ENCODE measurements at regions not wholly inside any gene's neighbourhood (a gene's known extent, or its start where the extent isn't known, plus 50 kb on each side); places are given as distances from the start of the nearest gene placed in this dataset.

GRCh38 chrX:125378205-125378604 is 58.5 kb downstream of the TEX13C start:
- H3K27ac Mint-ChIP-seq (ENCODE audit: unreplicated experiment) = no peak overlapping the region
- no peaks in the 10 kb centered on the region for H3K4me1 Mint-ChIP-seq (ENCODE audit: low read depth, unreplicated experiment)
- TF ChIP-seq, protein P1, sequence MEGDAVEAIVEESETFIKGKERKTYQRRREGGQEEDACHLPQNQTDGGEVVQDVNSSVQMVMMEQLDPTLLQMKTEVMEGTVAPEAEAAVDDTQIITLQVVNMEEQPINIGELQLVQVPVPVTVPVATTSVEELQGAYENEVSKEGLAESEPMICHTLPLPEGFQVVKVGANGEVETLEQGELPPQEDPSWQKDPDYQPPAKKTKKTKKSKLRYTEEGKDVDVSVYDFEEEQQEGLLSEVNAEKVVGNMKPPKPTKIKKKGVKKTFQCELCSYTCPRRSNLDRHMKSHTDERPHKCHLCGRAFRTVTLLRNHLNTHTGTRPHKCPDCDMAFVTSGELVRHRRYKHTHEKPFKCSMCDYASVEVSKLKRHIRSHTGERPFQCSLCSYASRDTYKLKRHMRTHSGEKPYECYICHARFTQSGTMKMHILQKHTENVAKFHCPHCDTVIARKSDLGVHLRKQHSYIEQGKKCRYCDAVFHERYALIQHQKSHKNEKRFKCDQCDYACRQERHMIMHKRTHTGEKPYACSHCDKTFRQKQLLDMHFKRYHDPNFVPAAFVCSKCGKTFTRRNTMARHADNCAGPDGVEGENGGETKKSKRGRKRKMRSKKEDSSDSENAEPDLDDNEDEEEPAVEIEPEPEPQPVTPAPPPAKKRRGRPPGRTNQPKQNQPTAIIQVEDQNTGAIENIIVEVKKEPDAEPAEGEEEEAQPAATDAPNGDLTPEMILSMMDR (IDR thresholded peaks at IDR 0.05; ENCODE audit: unreplicated experiment) = no peak
- H3K36me3 Mint-ChIP-seq (ENCODE audit: insufficient read depth, unreplicated experiment) = no peaks in the 10 kb centered on the region
- H3K4me3 Mint-ChIP-seq (ENCODE audit: low read depth, unreplicated experiment) = no peak overlapping the region
- DNase-seq = no peak
- peaks cover 7% of the 10 kb centered on the region for H3K9me3 Mint-ChIP-seq (ENCODE audit: low read depth, unreplicated experiment)
- H3K27me3 Mint-ChIP-seq (ENCODE audit: unreplicated experiment) = no peaks in the 10 kb centered on the region
- CTCF ChIA-PET = no interaction called here
- BruUV-seq (replicated peaks) = no TSS peak
- intact Hi-C loops (cut with micrococcal nuclease; ENCODE audit: unreplicated experiment) = no loop called here

GRCh38 chrX:125378770-125379169 is 59.1 kb downstream of the TEX13C start:
- TF ChIP-seq, protein P1 (IDR thresholded peaks at IDR 0.05; ENCODE audit: unreplicated experiment) = no peak
- intact Hi-C loops (cut with micrococcal nuclease; ENCODE audit: unreplicated experiment) = no loop called here
- Mint-ChIP-seq H3K4me3 (ENCODE audit: low read depth, unreplicated experiment) (no peak overlapping the region), H3K27me3 (ENCODE audit: unreplicated experiment) (no peaks in the 10 kb centered on the region), H3K9me3 (ENCODE audit: low read depth, unreplicated experiment) (peaks cover 7% of the 10 kb centered on the region), H3K36me3 (ENCODE audit: insufficient read depth, unreplicated experiment) (no peaks in the 10 kb centered on the region), H3K4me1 (ENCODE audit: low read depth, unreplicated experiment) (no peaks in the 10 kb centered on the region), H3K27ac (ENCODE audit: unreplicated experiment) (no peak overlapping the region)
- no peak for DNase-seq
- CTCF ChIA-PET = no interaction called here
- BruUV-seq (replicated peaks) = no TSS peak

DNA sequence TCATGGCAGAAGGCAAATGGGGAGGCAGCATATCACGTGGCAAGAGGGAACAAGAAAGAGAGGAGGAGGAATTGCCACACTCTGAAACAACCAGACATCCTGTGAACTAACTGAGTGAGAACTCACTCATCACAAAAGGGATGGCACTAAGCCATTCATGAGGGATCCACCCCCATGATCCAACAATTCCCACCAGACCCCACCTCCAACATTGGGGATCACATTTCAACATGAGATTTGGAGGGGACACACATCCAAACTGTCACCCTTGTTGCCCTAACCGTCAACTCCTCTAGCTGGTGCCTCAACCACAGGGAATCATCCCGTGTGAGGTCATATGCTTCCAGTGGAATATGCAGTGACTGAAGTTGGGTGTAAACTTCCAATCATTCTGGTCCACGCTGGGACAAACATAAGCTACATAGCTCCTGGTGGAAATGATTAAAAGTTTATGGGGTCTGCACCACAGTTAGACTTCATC is 62.5 kb downstream of the TEX13C start:
- TF ChIP-seq, protein P1 (IDR thresholded peaks at IDR 0.05; ENCODE audit: unreplicated experiment) = no peak
- intact Hi-C loops (cut with micrococcal nuclease; ENCODE audit: unreplicated experiment) = no loop called here
- Mint-ChIP-seq H3K9me3 (ENCODE audit: low read depth, unreplicated experiment) (peaks cover 3% of the 10 kb centered on the region), H3K4me3 (ENCODE audit: low read depth, unreplicated experiment) (no peak overlapping the region), H3K36me3 (ENCODE audit: insufficient read depth, unreplicated experiment) (no peaks in the 10 kb centered on the region), H3K27me3 (ENCODE audit: unreplicated experiment) (no peaks in the 10 kb centered on the region), H3K27ac (ENCODE audit: unreplicated experiment) (no peak overlapping the region), H3K4me1 (ENCODE audit: low read depth, unreplicated experiment) (no peaks in the 10 kb centered on the region)
- BruUV-seq (replicated peaks) = no TSS peak
- CTCF ChIA-PET = no interaction called here
- DNase-seq = no peak

DNA sequence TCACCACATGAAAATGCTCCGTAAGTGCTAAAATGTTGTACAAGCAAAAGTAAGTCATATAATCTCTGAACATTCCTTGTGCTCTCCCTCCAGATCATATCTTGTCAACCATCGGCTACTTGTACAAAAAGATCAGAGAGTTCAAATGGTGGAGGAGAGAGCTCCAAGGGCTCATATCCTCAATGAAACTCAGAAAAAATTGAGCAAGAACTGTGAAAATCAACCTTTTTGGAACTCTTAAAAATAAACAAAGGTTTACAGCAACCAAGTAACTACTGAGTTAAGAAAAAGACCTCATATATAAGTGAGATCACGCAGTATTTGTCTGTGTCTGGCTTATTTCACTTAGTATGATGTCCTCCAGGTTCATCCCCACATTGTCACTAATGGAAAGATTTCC is 63.2 kb downstream of the TEX13C start:
- H3K27me3 Mint-ChIP-seq (ENCODE audit: unreplicated experiment) = no peaks in the 10 kb centered on the region
- H3K4me3 Mint-ChIP-seq (ENCODE audit: low read depth, unreplicated experiment) = no peak overlapping the region
- no TSS peak for BruUV-seq (replicated peaks)
- no peaks in the 10 kb centered on the region for H3K36me3 Mint-ChIP-seq (ENCODE audit: insufficient read depth, unreplicated experiment)
- peaks cover 3% of the 10 kb centered on the region for H3K9me3 Mint-ChIP-seq (ENCODE audit: low read depth, unreplicated experiment)
- H3K4me1 Mint-ChIP-seq (ENCODE audit: low read depth, unreplicated experiment) = no peaks in the 10 kb centered on the region
- TF ChIP-seq, protein P1 (IDR thresholded peaks at IDR 0.05; ENCODE audit: unreplicated experiment) = no peak
- intact Hi-C loops (cut with micrococcal nuclease; ENCODE audit: unreplicated experiment) = no loop called here
- no peak for DNase-seq
- CTCF ChIA-PET = no interaction called here
- no peak overlapping the region for H3K27ac Mint-ChIP-seq (ENCODE audit: unreplicated experiment)
